K562 (cell line): ENCODE measurements at regions not wholly inside any gene's neighbourhood (a gene's known extent, or its start where the extent isn't known, plus 50 kb on each side); places are given as distances from the start of the nearest gene placed in this dataset.

Experiments used
- CBFA2T2 ChIP-seq: fragments of 450-650 bp; conservative IDR thresholded peaks from 2 replicates; pipeline ENCODE4 v1.6.1; 2017; ENCODE audit warnings: mild to moderate bottlenecking
- MYC ChIP-seq, 2 experiments: fragments of 250-450 bp in 1 of 2; sonication (Bioruptor Pico) in 1 of 2; IDR thresholded peaks; 2 replicates each; pipeline versions ENCODE4 v1.5.1 to v1.6.1; 2012 to 2021; ENCODE audit warnings: low read depth in 2 of 2, borderline replicate concordance in 1 of 2, improper control_type of control experiment in 1 of 2, low read length in 1 of 2, mild to moderate bottlenecking in 1 of 2, moderate library complexity in 1 of 2
- POLR2A ChIP-seq: fragments of 450-650 bp; conservative IDR thresholded peaks from 2 replicates; pipeline ENCODE4 v1.6.1; 2016
- ZNF707 ChIP-seq: fragments of 250-450 bp; sonication (Bioruptor Pico); conservative IDR thresholded peaks from 2 replicates; pipeline ENCODE4 v1.8.0; 2022; ENCODE audit warnings: inconsistent platforms, mild to moderate bottlenecking, moderate library complexity
- ZNF830 ChIP-seq: fragments of 250-450 bp; sonication (Bioruptor Pico); IDR thresholded peaks from 2 replicates; pipeline ENCODE4 v1.5.0; 2021; ENCODE audit warnings: mild to moderate bottlenecking
- TF ChIP-seq, protein P1 (sequence below): fragments of 250-450 bp; sonication (Bioruptor Pico); IDR thresholded peaks from 2 replicates; pipeline ENCODE4 v1.8.0; 2021; ENCODE audit warnings: moderate library complexity, mild to moderate bottlenecking, inconsistent platforms

DNA sequence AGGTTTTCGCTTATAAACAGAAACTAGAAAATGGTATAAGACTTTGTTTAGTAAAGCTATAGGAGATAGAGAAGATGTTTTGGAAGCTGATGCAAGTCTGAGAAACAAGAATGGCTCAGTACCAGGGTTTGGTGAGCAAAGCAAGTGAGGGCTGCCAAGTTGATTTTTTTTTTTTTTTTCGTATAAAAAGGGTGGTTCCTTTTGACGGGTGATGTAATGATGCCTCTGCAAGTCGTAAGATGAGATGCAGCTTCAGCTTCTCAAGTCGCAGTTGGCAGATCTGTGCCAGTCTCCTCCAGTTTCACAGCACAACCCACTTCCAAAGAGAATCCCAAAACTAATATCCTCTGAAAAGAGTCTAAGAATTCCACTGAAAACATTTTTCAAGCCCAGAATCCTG is 252.8 kb upstream of the CDH4 start:
- TF ChIP-seq POLR2A (no peak), CBFA2T2 (no peak), ZNF707 (CRISPR knock-in tag) (no peak), MYC (IDR thresholded peaks at IDR 0.05; ENCODE audit: low read depth, low read length) (no peak), MYC (CRISPR knock-in tag; IDR thresholded peaks at IDR 0.05; ENCODE audit: borderline replicate concordance, low read depth) (no peak), ZNF830 (CRISPR knock-in tag) (no peak)
- TF ChIP-seq, protein P1, sequence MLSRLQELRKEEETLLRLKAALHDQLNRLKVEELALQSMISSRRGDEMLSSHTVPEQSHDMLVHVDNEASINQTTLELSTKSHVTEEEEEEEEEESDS (CRISPR knock-in tag), result no peak
